Stomach (tissue), 8 donors: ENCODE measurements at regions not wholly inside any gene's neighbourhood (a gene's known extent, or its start where the extent isn't known, plus 50 kb on each side); places are given as distances from the start of the nearest gene placed in this dataset.

Experiments used
- DNase-seq, 2 donors: peaks; one replicate each; pipeline versions ENCODE4 v3.0.0 to v3.0.0-alpha.2; 2013 to 2019
- H3K27ac ChIP-seq, 5 donors: fragments of 200-600 bp in 4 of 5; sonication (generic) in 4 of 5; one replicate each; pipeline ENCODE4 v1.5.1; 2013 to 2019; ENCODE audit warnings: mild to moderate bottlenecking in 1 of 5, moderate library complexity in 1 of 5
- H3K27me3 ChIP-seq, 3 donors: fragments of 200-600 bp; sonication (generic); one replicate each; pipeline ENCODE4 v1.5.1; 2017 to 2019; ENCODE audit warnings: mixed run types in 1 of 3
- H3K36me3 ChIP-seq, 4 donors: fragments of 200-600 bp; sonication (generic); 1 replicate in 3 of 4; 2 replicates in 1 of 4; pipeline ENCODE4 v1.5.1; 2016 to 2019
- H3K4me1 ChIP-seq, 4 donors: fragments of 200-600 bp; sonication (generic); one replicate each; pipeline ENCODE4 v1.5.1; 2016 to 2019
- H3K4me3 ChIP-seq, 4 donors: fragments of 200-600 bp; sonication (generic) in 3 of 4; one replicate each; pipeline ENCODE4 v1.5.1; 2016 to 2019; ENCODE audit warnings: mild to moderate bottlenecking in 1 of 4
- H3K9me3 ChIP-seq, 4 donors: fragments of 200-600 bp; sonication (generic); one replicate each; pipeline ENCODE4 v1.5.1; 2016 to 2019
- EP300 ChIP-seq: sonication (generic); formaldehyde crosslinking; IDR thresholded peaks from one replicate; pipeline ENCODE4 v1.6.1; 2017; ENCODE audit warnings: antibody characterized with exemption
- POLR2A ChIP-seq, 4 donors: fragments of 450-650 bp; IDR thresholded peaks; one replicate each; pipeline ENCODE4 v1.6.1; 2016; ENCODE audit warnings: antibody characterized with exemption in 4 of 4, control low read depth in 2 of 4, mild to moderate bottlenecking in 1 of 4, moderate library complexity in 1 of 4
- POLR2AphosphoS5 ChIP-seq, 3 donors: sonication (generic); formaldehyde crosslinking; IDR thresholded peaks; one replicate each; pipeline ENCODE4 v1.6.1; 2016; ENCODE audit warnings: antibody characterized with exemption in 3 of 3
- WGBS, 5 donors: extraction: QIAGEN DNeasy Blood & Tissue Kit in 3 of 5; methylation state at CpG; one replicate each; pipeline versions ENCODE4 v1.1.5 to v1.1.7; 2013 to 2018; 5-methylcytosine and 5-hydroxymethylcytosine counted together
- intact Hi-C: fragments of 100-400 bp; cut with DNase I; formaldehyde crosslinking; loops from one replicate; pipeline ENCODE4 v1.15.1; 2023; ENCODE audit warnings: low total_unique reads
- TF ChIP-seq, protein P1 (sequence below), 7 experiments: fragments of 450-650 bp in 4 of 7; fragments of 200-600 bp in 3 of 7; sonication (generic) in 3 of 7; IDR thresholded peaks; one replicate each; pipeline ENCODE4 v1.5.1; 2016 to 2019; ENCODE audit warnings: antibody characterized with exemption in 7 of 7, control low read depth in 2 of 7, mild to moderate bottlenecking in 1 of 7
- donor health status: healthy with polysubstance abuse.
- donor health status: Bipolar disorder and iron deficiency.
- donor health status: healthy.

GRCh38 chr1:238677567-238677966, 708.8 kb upstream of the CHRM3 start:
- Histone ChIP-seq H3K27me3 (no peaks in the 10 kb centered on the region), H3K4me3 (no peak overlapping the region), H3K9me3 (no peaks in the 10 kb centered on the region), H3K36me3 (no peaks in the 10 kb centered on the region), H3K4me1 (peaks cover 0 to under 1% (median 0%) of the 10 kb centered on the region in 4 donors), H3K27ac (no peak overlapping the region)
- TF ChIP-seq EP300 (no peak), POLR2AphosphoS5 (IDR thresholded peaks at IDR 0.05) (no peak), POLR2A (IDR thresholded peaks at IDR 0.05) (no peak)
- 75 to 82% (median 80%) methylated on average over 4 of the region's 4 CpGs for WGBS, 5 donors
- intact Hi-C loops, result no loop called here
- DNase-seq, result no peak

DNA sequence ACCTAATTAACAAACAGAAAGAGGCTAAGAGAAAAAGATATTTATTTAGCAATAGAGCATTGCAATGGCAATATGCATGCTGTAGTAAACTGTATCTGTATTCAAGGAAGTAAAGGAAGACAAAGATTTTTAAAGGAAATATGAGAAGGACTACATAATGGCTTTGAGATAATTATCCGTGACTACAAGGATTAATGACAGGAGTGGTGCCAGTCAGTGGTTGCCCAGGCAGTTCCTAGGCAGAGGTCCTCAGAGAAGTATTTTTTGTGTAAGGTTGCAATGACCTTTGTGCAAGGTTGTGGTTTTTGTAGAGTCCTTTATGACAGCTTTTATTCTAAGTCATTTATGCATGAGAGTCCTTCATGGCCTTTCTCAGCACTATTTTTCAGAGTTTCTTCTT, 711.1 kb upstream of the CHRM3 start:
- intact Hi-C loops, result no loop called here
- Histone ChIP-seq H3K36me3 (no peaks in the 10 kb centered on the region), H3K4me1 (peaks cover 0 to 7% (median 0%) of the 10 kb centered on the region in 4 donors), H3K4me3 (no peak overlapping the region), H3K27ac (no peak overlapping the region), H3K27me3 (no peaks in the 10 kb centered on the region), H3K9me3 (no peaks in the 10 kb centered on the region)
- WGBS, 5 donors, result 25 to 47% (median 38%) methylated on average over 1 of the region's 1 CpG
- no peak for TF ChIP-seq POLR2AphosphoS5 (IDR thresholded peaks at IDR 0.05)
- no peak for TF ChIP-seq EP300
- TF ChIP-seq, protein P1, sequence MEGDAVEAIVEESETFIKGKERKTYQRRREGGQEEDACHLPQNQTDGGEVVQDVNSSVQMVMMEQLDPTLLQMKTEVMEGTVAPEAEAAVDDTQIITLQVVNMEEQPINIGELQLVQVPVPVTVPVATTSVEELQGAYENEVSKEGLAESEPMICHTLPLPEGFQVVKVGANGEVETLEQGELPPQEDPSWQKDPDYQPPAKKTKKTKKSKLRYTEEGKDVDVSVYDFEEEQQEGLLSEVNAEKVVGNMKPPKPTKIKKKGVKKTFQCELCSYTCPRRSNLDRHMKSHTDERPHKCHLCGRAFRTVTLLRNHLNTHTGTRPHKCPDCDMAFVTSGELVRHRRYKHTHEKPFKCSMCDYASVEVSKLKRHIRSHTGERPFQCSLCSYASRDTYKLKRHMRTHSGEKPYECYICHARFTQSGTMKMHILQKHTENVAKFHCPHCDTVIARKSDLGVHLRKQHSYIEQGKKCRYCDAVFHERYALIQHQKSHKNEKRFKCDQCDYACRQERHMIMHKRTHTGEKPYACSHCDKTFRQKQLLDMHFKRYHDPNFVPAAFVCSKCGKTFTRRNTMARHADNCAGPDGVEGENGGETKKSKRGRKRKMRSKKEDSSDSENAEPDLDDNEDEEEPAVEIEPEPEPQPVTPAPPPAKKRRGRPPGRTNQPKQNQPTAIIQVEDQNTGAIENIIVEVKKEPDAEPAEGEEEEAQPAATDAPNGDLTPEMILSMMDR (IDR thresholded peaks at IDR 0.05), result no peak
- no peak for TF ChIP-seq POLR2A (IDR thresholded peaks at IDR 0.05)
- no peak for DNase-seq

- TF ChIP-seq, protein P1 (IDR thresholded peaks at IDR 0.05), result no peak
- TF ChIP-seq POLR2A (IDR thresholded peaks at IDR 0.05) (no peak), EP300 (no peak), POLR2AphosphoS5 (IDR thresholded peaks at IDR 0.05) (no peak)
- no peaks in the 10 kb centered on the region for H3K9me3 ChIP-seq
- DNase-seq, result no peak
- no peaks in the 10 kb centered on the region for H3K36me3 ChIP-seq
- no peak overlapping the region for H3K4me3 ChIP-seq
- no peaks in the 10 kb centered on the region for H3K27me3 ChIP-seq
- H3K27ac ChIP-seq, result no peak overlapping the region
- WGBS, 5 donors, result 55 to 95% (median 67%) methylated on average over 1 of the region's 1 CpG
- peaks cover 0 to 7% (median 0%) of the 10 kb centered on the region in 4 donors for H3K4me1 ChIP-seq
- intact Hi-C loops, result no loop called here
These were observed 712.1 kb upstream of the CHRM3 start for GRCh38 chr1:238674316-238674715.

DNA sequence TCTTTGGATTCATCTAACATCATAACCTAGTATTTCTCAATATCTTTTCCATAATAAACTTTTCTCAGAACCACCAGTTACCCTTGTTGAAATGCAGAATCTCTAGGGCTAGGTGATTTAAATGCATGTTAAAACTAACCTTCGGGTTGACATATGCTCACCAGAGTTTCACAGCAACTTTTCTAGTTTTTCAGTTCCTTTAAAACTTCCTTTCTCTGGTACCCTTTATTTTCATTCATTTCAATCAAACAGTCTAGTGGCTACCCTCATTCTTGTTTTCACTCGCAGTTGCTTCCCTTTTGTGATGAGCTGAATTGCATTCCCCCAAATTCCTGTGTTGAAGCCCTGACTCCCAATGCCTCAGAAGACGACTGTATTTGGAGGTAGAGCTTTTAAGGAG, 712.8 kb upstream of the CHRM3 start:
- H3K27ac ChIP-seq, result no peak overlapping the region
- no peaks in the 10 kb centered on the region for H3K36me3 ChIP-seq
- intact Hi-C loops, result no loop called here
- no peaks in the 10 kb centered on the region for H3K9me3 ChIP-seq
- H3K4me1 ChIP-seq, result peaks cover 0 to 7% (median 0%) of the 10 kb centered on the region in 4 donors
- TF ChIP-seq, protein P1 (IDR thresholded peaks at IDR 0.05), result no peak
- TF ChIP-seq EP300 (no peak), POLR2A (IDR thresholded peaks at IDR 0.05) (no peak), POLR2AphosphoS5 (IDR thresholded peaks at IDR 0.05) (no peak)
- DNase-seq, result no peak
- H3K4me3 ChIP-seq, result no peak overlapping the region
- H3K27me3 ChIP-seq, result no peaks in the 10 kb centered on the region
- 79 to 96% (median 85%) methylated on average over 3 of the region's 3 CpGs for WGBS, 5 donors

GRCh38 chr1:238672806-238673205, 713.6 kb upstream of the CHRM3 start:
- Histone ChIP-seq H3K36me3 (no peaks in the 10 kb centered on the region), H3K4me3 (no peak overlapping the region), H3K27me3 (no peaks in the 10 kb centered on the region), H3K27ac (no peak overlapping the region), H3K4me1 (peaks cover 0 to 7% (median 0%) of the 10 kb centered on the region in 4 donors), H3K9me3 (no peaks in the 10 kb centered on the region)
- intact Hi-C loops, result no loop called here
- TF ChIP-seq POLR2AphosphoS5 (IDR thresholded peaks at IDR 0.05) (no peak), POLR2A (IDR thresholded peaks at IDR 0.05) (no peak)
- TF ChIP-seq, protein P1 (IDR thresholded peaks at IDR 0.05), result no peak
- DNase-seq, result no peak
- WGBS, 5 donors, result 73 to 79% (median 76%) methylated on average over 3 of the region's 3 CpGs
